ENCODE measurements at regions not wholly inside any gene's neighbourhood (a gene's known extent, or its start where the extent isn't known, plus 50 kb on each side); places are given as distances from the start of the nearest gene placed in this dataset.

DNA sequence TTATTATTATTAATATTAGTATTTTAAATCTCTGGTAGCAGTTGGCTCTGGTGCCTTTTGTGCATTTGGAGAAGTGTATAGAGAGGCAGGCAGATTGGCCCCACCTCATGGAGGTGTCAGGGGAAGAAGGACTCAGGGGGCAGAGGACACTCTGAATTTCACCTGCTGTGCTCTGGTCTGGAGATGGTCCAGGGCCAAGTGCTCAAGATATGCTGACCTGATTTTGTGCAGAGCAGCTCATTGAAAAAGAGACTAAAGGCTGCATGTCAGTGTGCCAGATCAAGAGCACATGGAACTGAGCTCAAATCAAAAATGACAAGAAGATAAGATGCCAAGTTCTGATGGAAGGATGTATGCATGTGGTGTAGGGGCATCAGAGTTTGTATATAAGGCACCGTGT is 323.6 kb upstream of the TNP1 start:
- DNase-seq: no peak

DNA sequence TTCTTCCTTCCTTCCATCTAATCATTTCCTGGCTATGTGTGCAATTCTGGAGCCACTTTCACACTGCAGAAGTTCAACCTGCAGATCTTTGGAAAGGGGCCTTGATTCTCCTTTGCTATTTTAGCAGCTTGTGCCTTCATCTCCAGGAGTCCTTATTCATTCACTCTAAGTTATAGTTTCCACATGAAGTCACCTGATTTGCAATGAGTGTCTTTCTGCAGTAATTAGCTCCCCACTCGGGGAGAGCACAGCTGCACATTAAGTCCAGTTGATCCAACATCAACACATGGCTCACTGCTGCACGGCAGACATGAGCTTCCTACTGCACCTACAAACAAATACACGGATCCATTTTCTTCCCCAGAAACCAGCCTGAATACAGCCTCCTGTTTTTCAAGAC is 323.1 kb upstream of the TNP1 start:
- no peak for DNase-seq

- DNase-seq: no peak
Measured at GRCh38 chr2:217181512-217181911, 321.6 kb upstream of the TNP1 start.

DNA sequence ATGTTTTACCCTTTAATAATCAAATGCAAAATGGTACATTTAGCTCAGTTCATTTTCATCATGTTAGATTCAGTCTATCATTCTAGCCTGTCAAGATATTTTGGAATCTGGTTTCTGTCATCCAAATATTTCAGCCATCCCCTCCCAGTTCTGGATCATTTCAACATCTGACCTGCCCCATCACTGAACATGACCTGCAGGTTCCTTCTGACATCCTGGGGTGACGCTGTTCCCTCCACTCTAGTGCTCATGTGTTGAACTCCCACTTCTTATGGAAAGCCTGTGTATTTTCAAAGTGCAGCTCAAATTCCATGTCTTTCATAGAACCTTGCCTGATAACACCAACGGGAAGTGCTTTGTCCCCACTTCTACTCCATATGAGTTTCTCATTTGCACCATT is 320.0 kb upstream of the TNP1 start:
- no peak for DNase-seq

DNA sequence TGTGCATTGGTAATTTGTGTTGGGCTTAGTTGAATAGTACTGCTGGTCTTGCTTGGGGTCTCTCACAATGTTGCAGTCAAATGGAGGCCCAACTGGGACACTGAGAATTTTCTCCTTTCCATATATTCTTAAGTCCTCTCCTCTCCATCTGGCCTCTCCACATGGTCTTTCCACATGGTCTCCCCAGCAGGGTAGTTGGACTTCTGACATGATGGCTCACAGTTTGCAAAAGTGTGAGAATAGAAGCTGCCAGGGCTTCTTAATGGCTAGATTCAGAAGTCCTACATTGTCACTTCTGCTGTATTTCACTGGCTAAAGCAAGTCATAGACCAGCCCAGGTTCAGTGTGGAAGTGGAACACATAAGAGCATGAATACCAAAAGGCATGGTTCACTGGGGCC is 318.5 kb upstream of the TNP1 start:
- DNase-seq: no peak

DNA sequence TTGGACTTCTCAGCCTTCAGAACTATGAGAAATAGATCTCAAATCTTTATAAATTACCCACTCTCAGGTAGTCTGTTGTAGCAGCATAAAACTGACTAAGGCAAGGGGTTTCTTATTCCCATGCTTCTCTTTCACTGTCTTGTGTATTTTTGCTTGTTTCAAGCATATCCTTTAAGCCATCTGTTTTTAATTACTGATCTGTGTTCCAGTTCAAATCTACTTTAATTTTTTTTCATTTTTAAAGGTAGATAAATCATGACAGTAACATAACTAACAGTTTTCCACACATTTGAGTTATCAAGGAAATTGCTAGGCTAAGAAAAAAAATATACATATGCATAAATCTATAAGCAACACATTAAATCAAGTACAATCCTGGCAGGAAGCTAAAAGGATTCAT is 317.9 kb upstream of the TNP1 start:
- no peak for DNase-seq

- DNase-seq: no peak
Measured at GRCh38 chr2:217171874-217172273, 312.0 kb upstream of the TNP1 start.

- no peak for DNase-seq
Measured at GRCh38 chr2:217168496-217168895, 308.6 kb upstream of the TNP1 start.

DNA sequence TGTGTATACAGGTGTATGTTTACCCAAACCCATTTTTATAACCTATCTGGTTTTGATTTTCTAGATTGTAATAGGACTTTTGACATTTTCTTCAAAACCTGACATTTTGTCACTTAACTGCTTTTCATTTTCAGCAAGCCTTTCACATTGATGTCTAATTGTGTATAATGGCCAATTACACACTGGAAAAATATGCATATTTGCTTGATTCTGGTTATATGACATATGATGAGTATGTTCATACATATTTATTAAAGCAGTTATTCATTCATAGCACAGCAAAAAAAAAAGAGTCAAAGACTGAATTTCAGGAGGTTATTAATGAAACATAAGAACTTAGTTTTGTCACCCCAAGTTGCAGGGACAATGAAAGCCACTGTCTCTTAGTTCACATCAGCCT is 307.7 kb upstream of the TNP1 start:
- no peak for DNase-seq

DNA sequence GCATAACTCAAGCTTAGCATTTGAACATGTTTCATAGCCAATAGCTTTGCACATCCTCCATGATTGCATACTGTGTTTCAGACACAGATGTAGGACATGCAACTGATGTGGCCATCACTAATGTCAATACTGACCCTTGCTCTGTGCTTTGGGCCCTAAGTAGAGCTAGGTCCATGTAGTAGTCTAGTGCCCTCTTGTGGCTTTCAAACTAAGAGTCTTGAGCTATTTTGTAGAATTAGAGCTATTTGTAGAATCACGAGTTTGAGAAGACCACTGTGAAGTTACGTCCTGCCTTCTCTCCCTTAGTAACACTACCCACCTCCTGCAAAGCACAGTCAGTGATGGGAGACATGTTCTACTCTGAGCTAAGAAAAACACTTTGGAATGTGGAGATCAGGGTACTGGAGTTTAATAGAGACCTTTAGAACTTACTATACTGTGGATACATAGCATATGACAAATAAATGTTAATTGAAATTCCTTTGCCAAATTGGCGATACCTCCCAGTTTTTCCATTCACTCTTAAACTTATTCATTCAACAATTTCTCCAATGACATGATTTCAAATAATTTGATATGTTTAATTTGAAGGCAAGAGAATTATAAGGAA is 306.5 kb upstream of the TNP1 start:
- peak; percentile 16 to 24 for DNase-seq

- no peak for DNase-seq
Measured at GRCh38 chr2:217165547-217165946, 305.7 kb upstream of the TNP1 start.

- no peak for DNase-seq
Measured at GRCh38 chr2:217163987-217164386, 304.1 kb upstream of the TNP1 start.

DNA sequence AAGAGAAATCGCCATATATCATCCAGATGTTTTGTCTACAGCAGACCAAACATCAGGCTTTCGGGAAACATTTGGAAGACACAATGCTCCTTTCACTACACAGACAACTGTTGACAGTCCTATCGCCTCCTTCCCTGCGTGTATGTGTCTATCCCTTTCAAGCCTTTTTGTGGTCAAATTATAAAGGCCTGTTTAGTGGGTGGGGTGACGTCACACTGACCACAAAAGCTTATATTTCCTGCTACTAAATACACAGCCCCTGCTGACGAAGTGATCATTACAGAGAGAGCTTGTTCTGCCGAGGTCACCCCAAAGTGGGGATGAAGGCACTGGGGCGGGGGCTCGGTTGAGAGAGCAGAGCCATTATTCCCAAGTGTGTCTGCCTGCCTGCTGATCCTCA is 302.7 kb upstream of the TNP1 start:
- no peak for DNase-seq

DNA sequence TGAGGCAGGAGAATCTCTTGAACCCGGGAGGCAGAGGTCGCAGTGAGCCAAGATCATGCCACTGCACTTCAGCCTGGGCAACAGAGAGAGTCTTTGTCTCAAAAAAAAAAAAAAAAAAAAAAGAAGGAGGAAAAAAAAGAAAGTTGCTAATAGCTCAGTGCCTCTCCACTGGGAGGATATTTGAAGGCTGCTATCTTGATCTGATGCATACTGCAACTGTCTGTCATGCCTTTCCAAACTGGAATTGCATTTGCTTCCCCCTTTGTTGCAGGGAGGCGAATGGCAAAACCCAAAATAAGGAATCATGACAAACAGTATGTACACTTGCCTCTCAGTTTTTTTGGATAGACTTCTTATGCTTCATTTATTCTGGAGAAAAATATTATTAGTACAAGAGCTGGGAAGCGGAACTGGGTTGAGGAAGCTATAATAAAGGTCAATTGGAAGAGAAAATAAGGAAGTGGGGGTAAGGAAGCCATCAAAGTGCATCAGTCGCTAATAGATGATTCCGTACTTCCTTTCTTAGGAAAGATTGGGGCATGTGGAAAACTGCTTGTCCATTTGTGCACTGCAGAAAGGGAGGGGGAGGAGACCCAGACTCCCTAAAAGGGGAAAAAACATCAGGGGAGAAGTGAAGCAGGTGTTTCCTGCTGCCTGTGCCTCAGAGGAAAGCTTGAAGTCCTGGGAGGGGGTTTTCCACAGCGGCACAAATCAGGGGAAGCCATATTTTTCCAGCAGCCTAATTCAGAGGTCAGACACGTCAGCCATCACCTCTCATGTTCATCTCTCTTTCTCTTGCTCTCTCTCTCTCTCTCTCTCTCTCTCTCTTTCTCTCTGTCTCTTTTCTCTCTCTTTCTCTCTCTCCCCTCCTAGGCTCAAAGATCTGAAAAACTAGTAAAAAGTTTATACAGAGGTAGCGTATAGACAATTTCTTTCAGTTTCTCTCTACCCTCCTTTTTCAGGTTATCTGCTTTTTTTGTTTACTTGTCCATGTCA is 301.4 kb upstream of the TNP1 start:
- DNase-seq: peak; percentile 48 to 54

DNA sequence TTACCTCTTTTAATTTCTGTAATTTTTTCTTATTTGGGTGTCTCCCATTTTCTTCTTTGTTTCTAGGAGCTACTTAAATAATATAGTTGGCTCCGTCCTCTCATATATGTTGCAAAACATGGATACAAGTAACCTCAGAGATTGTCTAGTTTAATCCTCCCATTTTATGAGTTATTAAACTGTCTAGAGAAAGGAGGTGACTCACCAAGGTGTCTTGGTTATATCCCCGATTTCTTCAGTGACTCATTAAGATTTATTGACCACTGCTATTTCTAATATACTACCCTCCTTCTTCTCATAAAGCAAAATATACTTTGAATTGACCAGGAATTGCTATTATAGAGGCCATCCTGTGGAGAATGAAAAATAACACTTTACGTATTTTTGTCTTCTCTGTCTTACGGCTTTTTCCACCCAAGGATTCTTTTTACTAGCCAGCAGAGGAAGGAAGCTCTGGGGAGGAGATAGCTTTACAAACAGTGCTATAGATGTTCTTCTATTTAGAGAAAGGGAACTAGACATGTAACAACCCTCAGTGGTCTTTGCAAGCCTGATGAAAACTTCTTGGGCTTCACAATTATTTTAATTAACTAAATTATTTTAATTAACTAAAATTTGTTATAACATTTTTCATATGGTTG is 300.4 kb upstream of the TNP1 start:
- peak; percentile 34 to 58 for DNase-seq

GRCh38 chr2:217158928-217159327 is 299.1 kb upstream of the TNP1 start:
- DNase-seq: no peak

GRCh38 chr2:217157581-217157980 is 297.7 kb upstream of the TNP1 start:
- DNase-seq: no peak

- no peak for DNase-seq
Measured at GRCh38 chr2:217156801-217157200, 296.9 kb upstream of the TNP1 start.

DNA sequence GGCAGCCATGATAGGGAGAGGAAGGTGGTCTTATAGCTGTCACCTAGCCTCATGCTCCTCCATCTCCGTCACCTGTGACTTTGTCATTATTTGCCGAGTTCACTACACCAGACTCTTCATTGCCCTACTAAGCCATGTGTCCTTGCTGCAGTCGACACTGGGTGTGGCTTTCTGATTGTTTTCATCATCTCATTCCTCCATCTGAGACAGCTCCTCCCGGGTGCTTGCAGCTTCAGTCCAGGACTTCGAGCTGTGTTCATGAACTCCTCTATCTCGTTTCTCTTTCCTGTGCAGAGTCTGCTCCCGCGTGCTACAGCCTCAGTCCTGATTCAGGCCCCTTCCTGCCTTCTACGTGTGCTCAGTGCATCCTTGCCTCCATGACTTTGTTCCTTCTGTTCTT is 295.1 kb upstream of the TNP1 start:
- DNase-seq: no peak

GRCh38 chr2:217153510-217153909 is 293.6 kb upstream of the TNP1 start:
- DNase-seq: no peak

- DNase-seq: no peak
Measured at GRCh38 chr2:217152831-217153230, 293.0 kb upstream of the TNP1 start.

GRCh38 chr2:217151509-217152206 is 291.8 kb upstream of the TNP1 start:
- DNase-seq: no peak

DNA sequence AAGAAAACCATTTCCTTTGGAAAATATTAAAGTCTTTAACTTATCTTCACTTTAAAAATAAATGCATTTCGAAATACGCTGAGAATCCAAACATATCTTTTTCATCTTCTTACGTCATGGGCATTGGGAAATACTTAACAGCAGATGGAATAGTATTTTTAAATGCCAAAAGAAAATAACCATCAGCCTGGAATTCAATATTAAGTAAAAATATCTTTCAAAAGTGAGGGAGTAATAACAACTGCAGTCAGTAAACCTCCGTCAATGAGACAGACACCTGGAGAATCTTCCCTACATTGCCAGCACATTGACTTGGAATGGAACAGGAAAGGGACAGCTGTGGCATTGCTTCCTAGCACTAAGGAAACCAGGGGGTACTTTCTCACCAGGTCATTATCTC is 290.4 kb upstream of the TNP1 start:
- no peak for DNase-seq
